ENCODE measurements at regions not wholly inside any gene's neighbourhood (a gene's known extent, or its start where the extent isn't known, plus 50 kb on each side); places are given as distances from the start of the nearest gene placed in this dataset.

- Mint-ChIP-seq H3K27me3 (ENCODE audit: low read depth in 3 of 3) (peaks cover 11 to 22% (median 18%) of the 10 kb centered on the region in 3 donors), H3K4me1 (no peaks in the 10 kb centered on the region), H3K4me3 (peak overlapping the region in 1 of 2 donors; percentile 35), H3K27ac (no peak overlapping the region), H3K36me3 (no peaks in the 10 kb centered on the region), H3K9me3 (peaks cover 0 to 14% (median 7%) of the 10 kb centered on the region in 7 donors)
- Histone ChIP-seq H3K27ac (ENCODE audit: low read depth in 1 of 2, low read length in 2 of 2) (no peak overlapping the region), H3K36me3 (replicated peaks in 1 of 2; ENCODE audit: control insufficient read depth in 1 of 2, insufficient read depth in 2 of 2, low read length in 2 of 2) (no peaks in the 10 kb centered on the region), H3K27me3 (ENCODE audit: control insufficient read depth in 2 of 2, insufficient read depth in 2 of 2, low read length in 2 of 2) (peaks cover 0 to 16% of the 10 kb centered on the region in 2 donors), H2AFZ (ENCODE audit: insufficient read depth, low read depth, low read length, poor library complexity, severe bottlenecking) (no peak overlapping the region), H3K4me3 (replicated peaks in 1 of 3; ENCODE audit: low read depth in 2 of 3, low read length in 3 of 3) (no peak overlapping the region), H3K4me1 (ENCODE audit: control insufficient read depth in 1 of 2, insufficient read depth in 2 of 2, low read length in 2 of 2) (no peaks in the 10 kb centered on the region), H4K20me1 (ENCODE audit: insufficient read depth, low read length) (no peaks in the 10 kb centered on the region), H3K79me2 (ENCODE audit: insufficient read depth, low read length) (no peaks in the 10 kb centered on the region), H3K4me2 (replicated peaks; ENCODE audit: extremely low read depth, low read length, poor library complexity, severe bottlenecking) (no peak overlapping the region), H3K9me3 (replicated peaks in 1 of 2; ENCODE audit: control insufficient read depth in 1 of 2, insufficient read depth in 1 of 2, low read length in 2 of 2) (no peaks in the 10 kb centered on the region), H3K9ac (ENCODE audit: insufficient read depth, low read length, poor library complexity, severe bottlenecking) (no peak overlapping the region)
- WGBS (ENCODE audit: insufficient coverage), result 9% methylated on average over 43 of the region's 43 CpGs
- intact Hi-C loops (cut with micrococcal nuclease), result no loop called here
- TF ChIP-seq, protein P1, sequence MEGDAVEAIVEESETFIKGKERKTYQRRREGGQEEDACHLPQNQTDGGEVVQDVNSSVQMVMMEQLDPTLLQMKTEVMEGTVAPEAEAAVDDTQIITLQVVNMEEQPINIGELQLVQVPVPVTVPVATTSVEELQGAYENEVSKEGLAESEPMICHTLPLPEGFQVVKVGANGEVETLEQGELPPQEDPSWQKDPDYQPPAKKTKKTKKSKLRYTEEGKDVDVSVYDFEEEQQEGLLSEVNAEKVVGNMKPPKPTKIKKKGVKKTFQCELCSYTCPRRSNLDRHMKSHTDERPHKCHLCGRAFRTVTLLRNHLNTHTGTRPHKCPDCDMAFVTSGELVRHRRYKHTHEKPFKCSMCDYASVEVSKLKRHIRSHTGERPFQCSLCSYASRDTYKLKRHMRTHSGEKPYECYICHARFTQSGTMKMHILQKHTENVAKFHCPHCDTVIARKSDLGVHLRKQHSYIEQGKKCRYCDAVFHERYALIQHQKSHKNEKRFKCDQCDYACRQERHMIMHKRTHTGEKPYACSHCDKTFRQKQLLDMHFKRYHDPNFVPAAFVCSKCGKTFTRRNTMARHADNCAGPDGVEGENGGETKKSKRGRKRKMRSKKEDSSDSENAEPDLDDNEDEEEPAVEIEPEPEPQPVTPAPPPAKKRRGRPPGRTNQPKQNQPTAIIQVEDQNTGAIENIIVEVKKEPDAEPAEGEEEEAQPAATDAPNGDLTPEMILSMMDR (IDR thresholded peaks at IDR 0.05), result no peak
- DNase-seq, result no peak
These were observed 207.2 kb upstream of the SRRM4 start for GRCh38 chr12:118773956-118774723.

DNA sequence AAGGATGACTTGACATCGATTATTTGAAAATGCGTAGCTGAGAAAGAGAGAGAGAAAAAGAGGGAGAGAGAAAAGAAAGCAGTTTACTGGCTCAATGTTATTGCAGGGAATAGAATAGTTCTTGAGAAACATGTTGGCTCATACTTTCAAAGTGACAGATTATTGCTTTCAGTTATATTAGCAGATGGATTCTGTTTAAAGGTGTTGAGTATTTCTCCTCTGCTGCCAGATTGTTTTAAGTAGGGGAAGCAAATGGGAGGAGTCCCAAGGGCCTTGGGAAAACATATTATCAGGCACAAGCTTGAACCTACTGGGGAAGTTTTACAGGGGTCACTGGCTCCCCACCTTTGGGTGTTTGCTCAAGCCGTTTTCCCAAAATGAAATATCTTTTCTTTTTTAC lies 203.8 kb upstream of the SRRM4 start:
- 100% methylated on average over 2 of the region's 3 CpGs for WGBS (ENCODE audit: insufficient coverage)
- H3K27ac Mint-ChIP-seq, result no peak overlapping the region
- Histone ChIP-seq H3K9ac (ENCODE audit: insufficient read depth, low read length, poor library complexity, severe bottlenecking) (no peak overlapping the region), H3K4me1 (ENCODE audit: control insufficient read depth in 1 of 2, insufficient read depth in 2 of 2, low read length in 2 of 2) (no peaks in the 10 kb centered on the region), H3K27ac (ENCODE audit: low read depth in 1 of 2, low read length in 2 of 2) (no peak overlapping the region), H4K20me1 (ENCODE audit: insufficient read depth, low read length) (no peaks in the 10 kb centered on the region), H3K79me2 (ENCODE audit: insufficient read depth, low read length) (no peaks in the 10 kb centered on the region), H3K27me3 (ENCODE audit: control insufficient read depth in 2 of 2, insufficient read depth in 2 of 2, low read length in 2 of 2) (peaks cover 0 to 16% of the 10 kb centered on the region in 2 donors), H3K9me3 (replicated peaks in 1 of 2; ENCODE audit: control insufficient read depth in 1 of 2, insufficient read depth in 1 of 2, low read length in 2 of 2) (no peaks in the 10 kb centered on the region), H3K36me3 (replicated peaks in 1 of 2; ENCODE audit: control insufficient read depth in 1 of 2, insufficient read depth in 2 of 2, low read length in 2 of 2) (no peaks in the 10 kb centered on the region), H3K4me2 (replicated peaks; ENCODE audit: extremely low read depth, low read length, poor library complexity, severe bottlenecking) (no peak overlapping the region), H3K4me3 (replicated peaks in 1 of 3; ENCODE audit: low read depth in 2 of 3, low read length in 3 of 3) (no peak overlapping the region), H2AFZ (ENCODE audit: insufficient read depth, low read depth, low read length, poor library complexity, severe bottlenecking) (no peak overlapping the region)
- intact Hi-C loops (cut with micrococcal nuclease), result no loop called here
- H3K4me3 Mint-ChIP-seq, result no peak overlapping the region
- no peaks in the 10 kb centered on the region for H3K4me1 Mint-ChIP-seq
- peaks cover 0 to 13% (median 6%) of the 10 kb centered on the region in 7 donors for H3K9me3 Mint-ChIP-seq
- peaks cover 11 to 21% (median 16%) of the 10 kb centered on the region in 3 donors for H3K27me3 Mint-ChIP-seq (ENCODE audit: low read depth in 3 of 3)
- no peaks in the 10 kb centered on the region for H3K36me3 Mint-ChIP-seq
- TF ChIP-seq, protein P1 (IDR thresholded peaks at IDR 0.05), result no peak
- no peak for DNase-seq
